ENCODE measurements at regions not wholly inside any gene's neighbourhood (a gene's known extent, or its start where the extent isn't known, plus 50 kb on each side); places are given as distances from the start of the nearest gene placed in this dataset.
"Not testable (repeated sequence)": the region's sequence is repeated elsewhere in the genome, so short reads cannot be mapped to it uniquely, and the experiment has no call there.

DNA sequence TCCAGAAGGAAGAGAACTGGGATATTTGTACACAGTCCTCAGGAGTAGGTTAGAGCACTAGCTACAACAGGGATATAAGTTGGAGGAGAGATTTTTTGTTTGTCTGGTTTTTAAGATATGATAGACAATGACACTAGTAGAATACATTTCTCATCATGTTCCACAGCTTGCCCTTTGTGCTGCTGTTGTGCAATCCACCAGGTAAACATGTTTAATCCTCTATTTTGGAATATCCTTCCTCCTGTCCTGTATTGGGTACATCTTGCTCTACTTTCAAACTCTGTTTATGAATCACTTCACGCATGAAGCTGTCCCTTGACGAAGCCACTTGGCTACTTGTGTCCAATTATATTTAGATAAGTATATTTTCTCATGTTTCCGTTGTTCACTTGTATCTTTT is 153.6 kb upstream of the TENT5A start:
- no peak for DNase-seq (ENCODE audit: low read depth)

DNA sequence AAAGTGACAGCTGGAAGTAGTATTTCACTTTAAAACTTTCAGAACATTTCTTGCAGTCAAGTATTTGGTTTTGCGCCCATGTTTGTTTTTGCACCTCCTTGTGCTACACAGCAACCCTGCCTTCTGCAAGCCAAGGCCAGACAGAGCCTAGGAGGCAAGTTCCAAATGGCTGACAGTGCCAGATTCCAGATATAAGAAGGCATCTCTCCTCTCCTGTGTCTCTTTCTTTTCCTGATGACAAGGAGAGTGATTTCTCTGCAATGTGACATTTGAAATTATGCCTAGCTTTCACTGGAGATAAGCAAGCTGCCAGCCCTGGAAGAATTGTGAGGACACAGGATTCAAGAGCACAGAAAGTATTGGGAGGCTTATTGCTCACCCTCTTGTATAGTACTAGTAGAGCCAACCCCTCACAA is 149.1 kb upstream of the TENT5A start:
- DNase-seq (ENCODE audit: low read depth), result no peak

DNA sequence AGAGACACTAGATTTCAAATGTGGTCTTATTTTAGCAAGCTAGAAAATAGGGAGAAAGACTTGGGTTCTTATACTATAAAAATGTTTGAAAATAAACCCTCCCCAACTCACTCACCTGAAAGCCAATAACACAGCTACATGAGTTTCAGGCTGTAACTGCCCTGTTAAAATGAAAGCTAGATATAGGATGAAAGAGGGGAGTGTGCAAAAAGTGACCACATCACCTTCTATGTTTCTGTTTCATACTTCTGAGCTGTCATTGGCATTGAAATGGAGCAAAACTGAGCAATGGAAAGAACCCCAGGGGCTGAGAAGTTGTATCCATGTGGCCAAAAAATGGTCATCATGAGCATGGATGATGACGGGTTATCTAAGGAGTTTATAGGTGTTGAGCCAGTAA is 148.1 kb upstream of the TENT5A start:
- DNase-seq (ENCODE audit: low read depth), result no peak

DNA sequence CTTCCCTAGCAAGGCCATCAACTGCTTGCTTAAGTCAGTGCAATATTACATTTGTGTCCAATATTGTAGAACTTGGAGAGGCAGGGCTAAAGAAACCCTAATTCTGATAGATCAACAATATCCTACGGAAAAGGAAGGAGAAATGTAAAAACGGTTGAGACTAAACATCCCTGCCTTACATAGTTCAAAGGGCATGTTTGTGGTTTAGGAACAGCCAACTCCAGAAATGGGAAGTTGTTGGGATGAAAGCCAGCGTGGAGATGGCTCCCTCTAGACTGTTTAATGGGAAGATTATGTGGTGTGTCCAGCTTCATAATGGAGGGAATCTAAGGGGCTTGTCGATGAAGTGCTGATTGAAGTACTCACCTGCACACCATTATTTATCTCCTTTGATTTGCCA is 145.3 kb upstream of the TENT5A start:
- DNase-seq (ENCODE audit: low read depth), result no peak

DNA sequence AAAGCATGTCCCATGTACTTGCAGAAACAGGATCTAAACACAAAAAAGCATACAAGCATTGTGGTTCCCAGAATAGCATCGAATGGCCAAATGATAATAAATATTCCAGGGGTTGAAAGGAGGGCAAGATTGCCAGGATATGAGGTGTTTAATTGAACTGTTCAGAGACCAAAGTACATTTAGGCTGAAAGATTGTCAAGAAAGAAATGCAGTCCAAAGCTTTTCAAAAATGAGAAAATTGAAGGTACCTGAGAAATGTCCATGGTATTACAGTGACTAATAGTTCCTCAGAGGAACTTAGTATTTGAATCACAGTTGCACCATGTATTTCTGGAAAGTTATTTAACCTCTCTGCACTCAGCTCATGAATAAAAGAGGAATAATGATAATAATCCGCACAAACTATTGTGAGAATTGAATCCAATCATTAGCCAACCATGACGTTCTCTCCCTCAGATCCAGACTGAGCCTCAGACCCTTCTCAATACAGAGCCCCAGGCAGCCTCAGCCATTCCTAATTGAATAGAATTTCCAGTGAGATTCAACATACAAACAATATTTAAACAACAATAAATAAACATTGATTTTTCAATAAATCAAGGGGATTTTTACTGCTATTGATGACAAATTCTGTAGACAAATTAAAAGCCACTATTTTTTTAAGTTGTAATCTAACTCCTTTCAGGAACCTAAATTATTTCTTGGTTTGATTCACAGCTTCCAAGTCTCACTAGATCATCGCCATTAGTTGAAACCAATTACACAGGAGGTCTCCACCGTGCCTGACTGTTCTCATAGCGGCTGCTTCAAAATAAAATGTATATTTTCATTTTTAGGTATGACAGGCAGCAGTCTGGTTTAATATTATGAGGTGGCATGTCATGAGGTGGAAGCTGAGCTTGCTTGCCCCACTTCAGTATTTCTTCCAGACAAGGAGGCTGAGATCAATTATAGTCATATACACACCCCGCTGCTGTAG is 144.3 kb upstream of the TENT5A start:
- peak; percentile 28 for DNase-seq (ENCODE audit: low read depth)

DNA sequence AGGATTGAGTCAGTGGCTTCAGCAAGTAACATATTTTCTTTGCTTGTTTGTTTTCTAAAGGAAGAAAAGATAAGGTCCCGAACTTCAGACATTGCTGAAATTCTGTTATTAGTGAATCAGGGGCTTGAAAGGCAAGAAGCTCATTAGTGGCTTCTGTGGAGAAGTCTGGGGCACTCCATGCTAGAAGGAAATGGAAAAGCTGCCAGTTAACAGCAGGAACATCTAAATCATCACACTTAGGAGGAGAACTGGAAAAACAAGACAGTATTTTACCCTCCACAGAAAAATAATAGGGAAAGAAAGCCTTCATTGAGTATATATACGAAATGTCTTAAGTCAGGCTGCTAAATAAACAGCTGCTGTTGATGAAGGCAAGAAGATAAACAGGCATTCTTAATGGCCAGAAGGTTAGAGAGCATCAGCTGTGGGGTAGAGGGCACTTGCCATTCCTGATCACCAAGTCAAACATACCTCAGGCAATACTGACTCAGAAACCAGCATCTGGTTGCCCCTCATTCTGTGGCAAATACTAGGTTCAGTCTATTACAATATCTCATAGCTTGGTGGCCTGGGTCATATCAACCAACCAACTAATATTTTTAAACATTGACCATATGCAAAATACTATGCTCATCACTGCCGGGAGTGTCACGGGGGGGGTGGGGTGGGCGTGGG is 143.2 kb upstream of the TENT5A start:
- DNase-seq (ENCODE audit: low read depth), result peak; percentile 98

DNA sequence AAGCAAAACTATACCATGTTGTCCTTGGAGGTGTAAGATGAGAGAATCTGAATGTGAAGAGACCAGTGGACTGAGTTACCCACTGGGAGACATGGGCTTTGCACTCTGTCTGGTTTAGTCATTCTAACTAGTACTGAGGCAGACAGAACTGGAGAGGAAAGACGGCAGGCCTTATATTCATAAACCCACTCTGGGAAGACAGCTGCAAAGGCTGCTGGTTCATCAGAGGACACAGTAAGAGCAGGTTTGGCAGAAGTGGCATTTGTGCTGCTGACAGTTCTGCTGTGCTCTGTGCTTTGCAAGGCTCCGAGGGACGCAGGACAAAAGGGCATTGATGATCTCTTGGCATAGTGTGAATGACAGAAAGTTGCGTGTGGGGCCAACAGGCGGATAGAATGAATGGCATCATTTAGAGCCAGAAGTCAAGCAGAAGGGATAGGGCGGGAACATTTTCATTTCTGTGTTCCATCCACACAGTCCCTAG is 142.3 kb upstream of the TENT5A start:
- peak; percentile 31 for DNase-seq (ENCODE audit: low read depth)

DNA sequence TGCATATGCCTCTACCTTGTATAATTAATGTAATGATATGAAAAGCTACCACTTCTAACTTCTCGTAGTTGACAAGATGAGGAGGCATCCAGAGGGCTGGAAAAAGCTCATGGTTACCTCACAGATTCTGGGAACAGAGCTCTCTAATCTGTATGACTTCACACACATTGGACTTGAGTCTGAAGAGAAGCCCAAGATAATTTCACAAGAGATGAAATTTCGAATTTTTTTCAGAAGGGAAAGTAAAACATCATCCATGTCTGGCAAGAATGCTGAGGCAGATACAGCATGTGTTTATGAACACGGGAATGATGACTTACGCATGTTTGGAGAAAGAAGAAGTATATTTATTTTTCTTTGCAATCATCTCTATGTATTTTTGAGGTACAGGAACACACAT is 141.8 kb upstream of the TENT5A start:
- DNase-seq (ENCODE audit: low read depth), result peak; percentile 98

DNA sequence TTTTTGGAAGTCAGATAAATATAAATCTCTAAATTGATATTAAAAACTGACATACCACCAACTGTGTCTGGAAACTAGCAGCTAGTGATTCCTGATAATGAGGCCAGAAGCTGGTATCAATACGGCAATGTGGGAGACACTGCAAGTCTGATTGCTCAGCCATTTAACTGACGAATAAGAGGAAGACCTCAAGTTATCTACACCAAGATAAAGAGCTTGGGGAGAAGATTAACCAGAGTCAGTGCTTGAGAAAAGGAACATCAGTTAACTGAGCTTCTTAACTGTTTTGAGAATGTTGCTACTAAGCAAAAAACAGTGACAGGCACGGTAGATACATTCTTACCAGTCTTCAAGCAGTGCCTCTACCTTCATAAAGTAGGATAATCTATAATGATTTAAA is 140.4 kb upstream of the TENT5A start:
- DNase-seq (ENCODE audit: low read depth), result peak; percentile 87

DNA sequence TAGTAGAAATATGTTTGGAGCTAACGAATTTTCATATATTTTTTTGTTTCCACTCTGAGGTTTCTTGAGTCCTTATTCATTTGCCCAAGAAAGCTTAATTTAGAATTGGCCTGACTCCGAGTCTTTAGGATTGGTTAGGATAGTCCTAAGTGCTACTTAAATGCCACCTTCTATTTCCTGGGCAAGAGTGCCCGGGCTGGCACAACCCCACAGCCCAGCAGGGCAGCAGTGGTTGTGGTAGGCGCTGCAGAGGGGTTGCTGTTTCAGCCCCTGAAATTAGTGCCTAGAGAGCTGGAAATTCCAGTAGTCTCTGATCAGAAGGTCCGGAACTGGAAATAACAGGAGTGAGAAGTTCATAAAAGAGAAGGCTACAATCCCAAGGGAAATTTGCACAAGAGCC is 139.4 kb upstream of the TENT5A start:
- no peak for DNase-seq (ENCODE audit: low read depth)

DNA sequence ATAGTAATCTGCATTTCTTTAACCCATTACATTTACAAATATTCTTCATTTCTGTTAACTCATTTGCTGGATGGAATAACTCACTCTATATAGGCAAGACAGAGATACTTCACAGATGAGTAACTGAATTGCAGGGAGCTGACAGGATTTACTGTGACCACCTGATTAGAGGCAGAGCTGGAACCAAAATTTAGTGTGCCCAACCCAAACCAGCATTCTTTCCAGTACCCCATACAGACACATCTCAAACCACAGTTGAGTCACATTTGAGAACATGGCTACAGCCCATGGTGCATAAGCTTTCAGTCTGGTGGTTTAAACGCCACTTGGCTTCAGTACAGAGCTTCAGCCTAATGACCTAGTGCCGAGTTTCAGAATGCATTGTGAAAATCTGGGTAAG is 138.4 kb upstream of the TENT5A start:
- DNase-seq (ENCODE audit: low read depth), result peak; percentile 82

DNA sequence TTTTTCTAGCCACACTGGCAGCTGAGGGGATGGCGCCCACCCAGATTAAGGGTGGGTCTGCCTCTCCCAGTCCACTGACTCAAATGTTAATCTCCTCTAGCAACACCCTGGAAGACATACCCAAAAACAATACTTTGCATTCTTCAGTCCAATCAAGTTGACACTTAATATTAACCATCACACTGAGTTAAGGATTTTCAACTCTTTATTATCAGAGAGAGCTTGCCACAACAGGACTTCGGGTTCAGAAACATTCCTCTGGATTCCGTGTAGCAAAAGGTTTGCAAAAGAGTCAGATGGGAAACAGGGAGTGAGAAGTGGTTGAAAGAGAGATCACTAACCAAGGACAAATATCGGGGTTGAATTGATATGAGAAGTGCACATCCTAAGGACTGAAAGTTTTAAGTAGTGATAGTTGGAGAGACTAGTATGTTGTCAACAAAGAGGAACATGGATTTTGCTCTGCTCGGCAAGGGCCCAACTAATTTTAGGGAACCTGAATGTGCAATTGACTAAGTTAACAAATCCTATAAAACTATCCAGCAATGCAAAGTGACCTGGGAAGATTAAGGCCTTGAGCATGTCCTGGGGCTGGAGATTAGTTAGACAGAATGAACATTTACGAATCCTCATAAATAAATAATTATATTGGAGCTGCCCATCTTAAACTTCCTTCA is 137.0 kb upstream of the TENT5A start:
- peak; percentile 56 for DNase-seq (ENCODE audit: low read depth)

DNA sequence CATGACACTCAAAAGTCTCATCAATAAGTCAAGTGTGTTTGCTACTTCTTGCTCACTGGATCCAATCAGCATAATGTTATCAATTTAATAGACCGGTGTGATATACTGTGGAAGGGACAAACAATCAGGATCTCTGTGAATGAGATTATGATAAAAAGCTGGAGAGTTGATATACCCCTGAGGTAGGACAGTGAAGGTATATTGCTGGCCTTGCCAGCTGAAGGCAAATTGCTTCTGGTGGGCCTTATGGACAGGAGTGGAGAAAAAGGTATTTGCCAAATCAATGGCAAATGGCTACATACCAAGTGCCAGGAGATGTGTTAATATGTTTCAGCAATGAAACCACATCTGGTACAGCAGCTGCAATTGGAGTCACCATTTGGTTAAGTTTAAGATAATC is 134.4 kb upstream of the TENT5A start:
- DNase-seq (ENCODE audit: low read depth), result not testable (repeated sequence)

DNA sequence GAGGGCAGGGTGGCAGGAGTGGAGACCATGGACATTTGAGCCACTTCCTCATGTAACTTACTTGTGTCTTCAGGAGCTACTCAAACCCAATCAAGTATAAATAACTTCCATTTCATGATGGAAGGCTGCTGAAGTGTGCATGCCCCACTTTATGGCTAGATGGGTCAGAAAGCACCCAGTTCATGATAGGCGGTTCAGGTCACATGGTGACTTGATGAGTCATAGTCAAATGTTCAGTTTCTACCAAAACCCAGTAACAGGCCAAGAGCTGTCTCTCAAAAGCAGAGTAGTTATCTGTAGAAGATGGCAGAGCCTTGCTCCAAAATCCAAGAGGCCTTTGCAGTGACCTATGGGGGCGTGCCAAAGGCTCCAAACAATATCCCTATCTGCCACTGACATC is 133.7 kb upstream of the TENT5A start:
- DNase-seq (ENCODE audit: low read depth), result no peak

DNA sequence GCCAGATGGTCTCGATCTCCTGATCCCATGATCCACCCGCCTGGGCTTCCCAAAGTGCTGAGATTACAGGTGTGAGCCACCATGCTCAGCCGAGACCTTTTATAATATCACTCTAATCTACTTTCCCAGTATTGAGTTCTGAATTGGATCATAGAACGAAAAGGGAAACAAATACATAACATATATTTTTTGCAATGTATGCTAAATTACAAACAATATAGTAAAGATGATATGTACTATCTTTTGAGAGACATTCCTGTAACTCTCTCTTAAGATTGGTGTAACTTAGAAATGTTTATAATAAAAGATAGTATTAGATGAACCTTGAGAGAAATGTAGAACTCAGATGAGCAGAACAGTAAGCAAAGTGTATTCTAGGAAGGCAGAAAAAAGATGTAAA is 129.2 kb upstream of the TENT5A start:
- DNase-seq (ENCODE audit: low read depth), result no peak

DNA sequence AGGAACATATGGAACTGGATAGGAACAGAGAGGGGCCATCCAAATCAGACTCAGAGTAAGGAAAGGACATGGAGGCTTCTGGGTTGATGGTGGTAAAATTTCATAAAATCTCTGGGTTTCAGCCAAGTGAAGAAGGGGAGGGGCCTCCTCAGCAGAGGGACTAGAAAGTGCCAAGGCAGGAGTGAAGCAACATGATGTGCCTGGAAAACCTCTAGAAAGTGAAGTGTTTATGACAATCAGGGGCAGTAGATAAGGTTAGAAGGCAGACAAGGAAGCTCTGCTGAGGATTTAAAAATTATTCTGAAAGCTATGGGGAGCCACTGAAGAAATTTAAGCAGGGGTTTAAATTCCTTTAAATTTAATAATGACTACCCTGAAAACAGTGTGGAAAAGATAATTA is 126.0 kb upstream of the TENT5A start:
- peak; percentile 88 for DNase-seq (ENCODE audit: low read depth)

DNA sequence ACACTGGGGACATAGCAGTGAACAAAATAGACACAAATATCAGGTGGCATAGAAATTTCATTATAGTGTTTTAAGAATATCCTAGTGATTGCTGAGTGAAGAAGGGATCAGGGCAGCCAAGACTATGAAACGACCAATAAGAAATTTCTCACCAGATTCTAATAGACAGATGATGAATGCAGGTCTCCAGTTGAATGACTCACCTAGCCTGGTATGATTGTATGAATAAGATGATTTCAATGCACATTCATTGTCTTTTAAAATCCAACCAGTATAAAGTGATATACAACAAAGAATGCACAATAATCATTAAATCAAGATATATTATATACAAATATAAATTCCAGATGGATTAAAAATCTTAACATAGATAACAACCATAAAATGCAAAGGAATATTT is 124.5 kb upstream of the TENT5A start:
- DNase-seq (ENCODE audit: low read depth), result peak; percentile 67

DNA sequence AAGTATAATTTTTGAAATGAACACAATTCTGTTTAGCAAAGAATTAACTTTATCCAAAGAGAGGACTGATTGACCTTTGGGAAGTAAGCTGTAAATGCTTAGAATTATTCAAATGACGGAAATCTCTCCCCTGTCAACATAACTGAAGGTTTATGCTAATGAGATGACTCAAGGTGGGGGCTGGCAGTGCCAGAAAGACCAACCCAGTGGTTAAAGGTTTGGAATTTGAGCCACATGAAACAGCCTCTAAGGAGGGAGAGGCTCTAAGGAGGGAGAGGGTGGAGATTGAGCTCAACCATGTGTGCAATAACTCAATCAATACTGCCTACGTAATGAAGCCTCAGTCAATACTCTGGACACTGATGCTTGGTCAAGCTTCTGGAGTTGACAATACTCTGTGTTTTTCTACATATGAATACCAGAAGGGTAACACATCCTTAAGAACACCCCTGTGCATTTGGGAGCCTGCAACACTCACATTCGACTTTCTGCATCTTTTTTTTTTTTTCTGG is 123.4 kb upstream of the TENT5A start:
- no peak for DNase-seq (ENCODE audit: low read depth)

DNA sequence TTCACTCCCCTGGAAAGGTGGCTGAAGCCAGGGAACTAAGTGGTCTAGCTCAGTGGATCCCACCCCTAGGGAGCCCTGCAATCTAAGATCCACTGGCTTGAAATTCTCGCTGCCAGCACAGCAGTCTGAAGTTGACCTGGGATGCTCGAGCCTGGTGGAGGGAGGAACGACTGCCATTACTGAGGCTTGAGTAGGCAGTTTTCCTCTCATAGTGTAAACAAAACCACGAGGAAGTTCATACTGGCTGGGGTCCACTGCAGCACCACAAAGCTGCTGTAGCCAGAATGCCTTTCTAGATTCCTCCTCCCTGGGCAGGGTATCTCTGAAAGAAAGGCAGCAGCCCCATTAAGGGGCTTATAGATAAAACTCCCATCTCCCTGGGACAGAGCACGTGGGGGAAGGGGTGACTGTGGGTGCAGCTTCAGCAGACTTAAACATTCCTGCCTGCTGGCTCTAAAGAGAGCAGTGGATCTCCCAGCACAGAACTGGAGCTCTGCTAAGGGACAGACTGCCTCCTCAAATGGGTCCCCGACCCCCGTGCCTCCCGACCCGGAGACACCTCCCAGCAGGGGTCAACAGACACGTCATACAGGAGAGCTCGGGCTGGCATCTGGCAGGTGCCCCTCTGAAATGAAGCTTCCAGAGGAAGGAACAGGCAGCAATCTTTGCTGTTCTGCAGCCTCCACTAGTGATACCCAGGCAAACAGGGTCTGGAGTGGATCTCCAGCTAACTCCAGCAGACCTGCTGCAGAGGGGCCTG is 117.4 kb upstream of the TENT5A start:
- peak; percentile 41 for DNase-seq (ENCODE audit: low read depth)

DNA sequence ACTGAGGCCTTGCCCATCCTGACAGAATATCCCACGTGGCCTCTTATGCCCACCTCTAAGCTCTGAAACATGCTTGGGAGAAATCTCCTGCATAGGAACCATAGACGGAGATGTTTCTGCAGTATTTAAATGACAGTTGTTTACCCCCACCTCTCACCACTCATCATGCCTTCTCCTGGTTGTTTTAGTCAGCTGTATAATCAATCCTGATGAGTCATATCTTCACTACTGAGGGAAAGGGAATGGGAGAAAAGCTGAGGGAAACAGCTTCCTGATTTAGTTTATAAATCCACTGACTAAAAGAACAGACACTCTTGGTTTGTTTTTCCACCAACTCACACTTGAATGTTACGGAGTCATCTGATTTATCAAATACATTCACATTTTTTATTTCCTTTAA is 113.2 kb upstream of the TENT5A start:
- peak; percentile 78 for DNase-seq (ENCODE audit: low read depth)

DNA sequence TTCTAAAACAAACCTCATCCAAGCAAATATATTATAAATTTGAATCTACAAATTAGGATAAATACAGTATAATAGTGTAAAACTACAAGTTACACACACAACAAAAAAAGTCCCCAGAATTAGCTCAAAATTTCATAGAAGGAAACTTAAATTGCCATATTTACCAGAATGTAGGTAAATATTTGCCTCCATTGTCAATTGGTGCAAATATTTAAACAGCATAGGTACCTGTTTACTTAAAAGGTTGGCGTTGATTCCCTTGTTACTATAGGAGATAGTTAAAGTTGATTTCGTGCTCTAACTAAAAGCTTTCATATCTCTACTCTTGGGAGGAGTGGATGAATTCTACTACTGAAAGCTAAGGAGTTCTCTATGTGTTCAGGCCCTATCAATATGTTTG is 111.6 kb upstream of the TENT5A start:
- DNase-seq (ENCODE audit: low read depth), result no peak

DNA sequence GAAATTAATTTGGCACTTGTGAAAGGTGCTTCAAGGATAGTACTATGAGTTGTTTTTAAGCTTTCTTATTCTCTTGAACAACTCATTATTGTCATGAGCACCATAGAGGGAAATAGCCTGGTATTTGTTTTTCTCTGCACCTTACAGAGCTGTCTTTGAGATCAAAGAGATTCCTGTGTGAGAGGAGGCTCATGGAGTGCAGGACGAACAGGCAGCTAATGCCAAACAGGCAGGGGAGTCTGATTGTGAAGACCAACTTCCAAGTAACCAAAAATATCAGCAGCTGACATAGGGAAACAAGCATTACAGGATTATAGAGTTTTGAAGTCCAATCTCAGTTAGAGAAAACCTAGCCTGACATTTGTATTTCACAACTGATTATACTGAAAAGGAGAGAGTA is 110.6 kb upstream of the TENT5A start:
- DNase-seq (ENCODE audit: low read depth), result no peak

Measured in amniotic epithelial cell (primary cell).